CD4-positive, alpha-beta T cell treated with Interleukin-6 for 4 hours (primary cell): ENCODE measurements at regions not wholly inside any gene's neighbourhood (a gene's known extent, or its start where the extent isn't known, plus 50 kb on each side); places are given as distances from the start of the nearest gene placed in this dataset.

Experiments used
- DNase-seq: peaks from one replicate; pipeline ENCODE4 v3.0.0-alpha.2; 2020; ENCODE audit warnings: mixed read lengths

- DNase-seq = no peak
These were observed 151.8 kb upstream of the BTG1 start for GRCh38 chr12:92297405-92297804.

GRCh38 chr12:92295523-92295922, 149.9 kb upstream of the BTG1 start:
- DNase-seq = no peak

- DNase-seq = no peak
These were observed 149.2 kb upstream of the BTG1 start for GRCh38 chr12:92294676-92295440.

GRCh38 chr12:92292016-92292415, 146.4 kb upstream of the BTG1 start:
- no peak for DNase-seq

GRCh38 chr12:92290886-92291285, 145.2 kb upstream of the BTG1 start:
- DNase-seq = no peak

GRCh38 chr12:92290350-92290695, 144.7 kb upstream of the BTG1 start:
- no peak for DNase-seq

- DNase-seq = no peak
These were observed 144.1 kb upstream of the BTG1 start for GRCh38 chr12:92289629-92290349.

- DNase-seq = no peak
These were observed 142.9 kb upstream of the BTG1 start for GRCh38 chr12:92288561-92288960.

GRCh38 chr12:92278378-92278828, 132.8 kb upstream of the BTG1 start:
- DNase-seq = no peak

GRCh38 chr12:92277795-92278194, 132.1 kb upstream of the BTG1 start:
- DNase-seq = no peak

GRCh38 chr12:92276276-92276675, 130.6 kb upstream of the BTG1 start:
- no peak for DNase-seq

- no peak for DNase-seq
These were observed 130.0 kb upstream of the BTG1 start for GRCh38 chr12:92275443-92276154.

- DNase-seq = no peak
These were observed 127.4 kb upstream of the BTG1 start for GRCh38 chr12:92273076-92273475.

- DNase-seq = no peak
These were observed 126.7 kb upstream of the BTG1 start for GRCh38 chr12:92272061-92272964.

- no peak for DNase-seq
These were observed 125.7 kb upstream of the BTG1 start for GRCh38 chr12:92271341-92271740.

GRCh38 chr12:92270521-92270920, 124.9 kb upstream of the BTG1 start:
- DNase-seq = no peak

- DNase-seq = no peak
These were observed 123.3 kb upstream of the BTG1 start for GRCh38 chr12:92268946-92269345.

GRCh38 chr12:92261692-92262091, 116.0 kb upstream of the BTG1 start:
- DNase-seq = no peak

- DNase-seq = no peak
These were observed 115.4 kb upstream of the BTG1 start for GRCh38 chr12:92261071-92261470.

- DNase-seq = no peak
These were observed 114.1 kb upstream of the BTG1 start for GRCh38 chr12:92259696-92260251.

GRCh38 chr12:92259291-92259690, 113.6 kb upstream of the BTG1 start:
- DNase-seq = no peak

- DNase-seq = no peak
These were observed 111.6 kb upstream of the BTG1 start for GRCh38 chr12:92257261-92257660.
